Glutamatergic neuron (in vitro differentiated cells): ENCODE measurements at regions not wholly inside any gene's neighbourhood (a gene's known extent, or its start where the extent isn't known, plus 50 kb on each side); places are given as distances from the start of the nearest gene placed in this dataset.

Source experiments
- DNase-seq: peaks from one replicate; pipeline ENCODE4 v3.0.0; 2022
- H3K27ac Mint-ChIP-seq: one replicate; pipeline ENCODE4 v1.8.0; 2020; ENCODE audit warnings: mild to moderate bottlenecking, mixed read lengths, inconsistent platforms; ENCODE audit not compliant: unreplicated experiment
- H3K27me3 Mint-ChIP-seq: one replicate; pipeline ENCODE4 v1.8.0; 2020; ENCODE audit warnings: mild to moderate bottlenecking, moderate library complexity, mixed read lengths, inconsistent platforms; ENCODE audit not compliant: unreplicated experiment
- H3K36me3 Mint-ChIP-seq: one replicate; pipeline ENCODE4 v1.8.0; 2020; ENCODE audit warnings: mild to moderate bottlenecking, mixed read lengths, inconsistent platforms; ENCODE audit not compliant: unreplicated experiment
- H3K4me1 Mint-ChIP-seq: one replicate; pipeline ENCODE4 v1.8.0; 2020; ENCODE audit warnings: mild to moderate bottlenecking, low read depth, mixed read lengths, inconsistent platforms; ENCODE audit not compliant: unreplicated experiment
- H3K4me3 Mint-ChIP-seq: one replicate; pipeline ENCODE4 v1.8.0; 2020; ENCODE audit warnings: mild to moderate bottlenecking, mixed read lengths, inconsistent platforms; ENCODE audit not compliant: unreplicated experiment
- H3K9me3 Mint-ChIP-seq: one replicate; pipeline ENCODE4 v1.8.0; 2020; ENCODE audit warnings: mild to moderate bottlenecking, moderate library complexity, mixed read lengths, inconsistent platforms; ENCODE audit not compliant: unreplicated experiment
- TF ChIP-seq, protein P1 (sequence below): fragments of 200-600 bp; sonication (generic); IDR thresholded peaks from one replicate; pipeline ENCODE4 v1.5.0; 2021; ENCODE audit not compliant: partially characterized antibody, unreplicated experiment

DNA sequence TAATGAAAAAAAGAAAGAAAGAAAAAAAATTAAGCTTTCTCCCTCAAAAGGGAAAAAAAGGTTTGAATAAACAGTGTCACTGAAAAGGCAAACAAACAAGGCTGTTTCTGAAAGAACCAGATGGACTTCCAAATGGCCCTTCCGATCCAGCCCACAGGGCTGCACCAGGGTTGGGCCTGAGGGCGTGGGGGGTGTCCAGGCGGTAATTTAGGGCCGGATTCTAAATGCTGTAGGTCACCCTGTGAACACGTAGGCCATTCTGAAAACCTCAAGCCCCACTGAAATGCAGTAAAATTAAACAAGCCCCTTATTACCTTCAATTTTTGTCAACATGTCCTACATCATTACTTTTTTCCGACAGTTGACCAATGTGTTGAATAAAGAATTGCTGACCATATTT lies 132.1 kb downstream of the HSD17B3 start:
- DNase-seq = no peak
- Mint-ChIP-seq H3K27ac (no peak overlapping the region), H3K36me3 (no peaks in the 10 kb centered on the region), H3K9me3 (peaks cover 2% of the 10 kb centered on the region), H3K4me3 (no peak overlapping the region), H3K4me1 (peaks cover 15% of the 10 kb centered on the region), H3K27me3 (no peaks in the 10 kb centered on the region)
- TF ChIP-seq, protein P1, sequence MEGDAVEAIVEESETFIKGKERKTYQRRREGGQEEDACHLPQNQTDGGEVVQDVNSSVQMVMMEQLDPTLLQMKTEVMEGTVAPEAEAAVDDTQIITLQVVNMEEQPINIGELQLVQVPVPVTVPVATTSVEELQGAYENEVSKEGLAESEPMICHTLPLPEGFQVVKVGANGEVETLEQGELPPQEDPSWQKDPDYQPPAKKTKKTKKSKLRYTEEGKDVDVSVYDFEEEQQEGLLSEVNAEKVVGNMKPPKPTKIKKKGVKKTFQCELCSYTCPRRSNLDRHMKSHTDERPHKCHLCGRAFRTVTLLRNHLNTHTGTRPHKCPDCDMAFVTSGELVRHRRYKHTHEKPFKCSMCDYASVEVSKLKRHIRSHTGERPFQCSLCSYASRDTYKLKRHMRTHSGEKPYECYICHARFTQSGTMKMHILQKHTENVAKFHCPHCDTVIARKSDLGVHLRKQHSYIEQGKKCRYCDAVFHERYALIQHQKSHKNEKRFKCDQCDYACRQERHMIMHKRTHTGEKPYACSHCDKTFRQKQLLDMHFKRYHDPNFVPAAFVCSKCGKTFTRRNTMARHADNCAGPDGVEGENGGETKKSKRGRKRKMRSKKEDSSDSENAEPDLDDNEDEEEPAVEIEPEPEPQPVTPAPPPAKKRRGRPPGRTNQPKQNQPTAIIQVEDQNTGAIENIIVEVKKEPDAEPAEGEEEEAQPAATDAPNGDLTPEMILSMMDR = no peak

- Mint-ChIP-seq H3K4me1 (peaks cover 15% of the 10 kb centered on the region), H3K27ac (no peak overlapping the region), H3K27me3 (no peaks in the 10 kb centered on the region), H3K9me3 (peaks cover 2% of the 10 kb centered on the region), H3K36me3 (no peaks in the 10 kb centered on the region), H3K4me3 (no peak overlapping the region)
- TF ChIP-seq, protein P1 = no peak
- DNase-seq = peak; percentile 37
Observed at GRCh38 chr9:96169484-96169883, 132.5 kb downstream of the HSD17B3 start.

GRCh38 chr9:96168882-96169281 lies 133.1 kb downstream of the HSD17B3 start:
- no peak overlapping the region for H3K27ac Mint-ChIP-seq
- TF ChIP-seq, protein P1 = no peak
- peaks cover 2% of the 10 kb centered on the region for H3K9me3 Mint-ChIP-seq
- H3K4me1 Mint-ChIP-seq = peaks cover 12% of the 10 kb centered on the region
- DNase-seq = no peak
- H3K27me3 Mint-ChIP-seq = no peaks in the 10 kb centered on the region
- no peaks in the 10 kb centered on the region for H3K36me3 Mint-ChIP-seq
- H3K4me3 Mint-ChIP-seq = no peak overlapping the region

GRCh38 chr9:96167011-96167410 lies 135.0 kb downstream of the HSD17B3 start:
- no peak for DNase-seq
- no peaks in the 10 kb centered on the region for H3K36me3 Mint-ChIP-seq
- H3K4me3 Mint-ChIP-seq = no peak overlapping the region
- no peak overlapping the region for H3K27ac Mint-ChIP-seq
- TF ChIP-seq, protein P1 = no peak
- peaks cover 14% of the 10 kb centered on the region for H3K4me1 Mint-ChIP-seq
- H3K9me3 Mint-ChIP-seq = peaks cover 2% of the 10 kb centered on the region
- no peaks in the 10 kb centered on the region for H3K27me3 Mint-ChIP-seq

- peaks cover 2% of the 10 kb centered on the region for H3K9me3 Mint-ChIP-seq
- peaks cover 6% of the 10 kb centered on the region for H3K36me3 Mint-ChIP-seq
- H3K27ac Mint-ChIP-seq = no peak overlapping the region
- DNase-seq = no peak
- TF ChIP-seq, protein P1 = no peak
- H3K4me3 Mint-ChIP-seq = no peak overlapping the region
- no peaks in the 10 kb centered on the region for H3K27me3 Mint-ChIP-seq
- H3K4me1 Mint-ChIP-seq = peaks cover 4% of the 10 kb centered on the region
Observed at GRCh38 chr9:96164268-96164683, 137.7 kb downstream of the HSD17B3 start.
